GM13976 (cell line): ENCODE measurements at regions not wholly inside any gene's neighbourhood (a gene's known extent, or its start where the extent isn't known, plus 50 kb on each side); places are given as distances from the start of the nearest gene placed in this dataset.

Source experiments
- DNase-seq: peaks from one replicate; pipeline ENCODE4 v3.0.0; 2012; ENCODE audit warnings: low spot score
- in situ Hi-C: fragments of 300-500 bp; cut with MboI; formaldehyde crosslinking; loops from one replicate; pipeline ENCODE4 v1.12.0; 2022; ENCODE audit warnings: low sequenced_read_pairs, mixed read lengths, inconsistent platforms; ENCODE audit not compliant: unreplicated experiment
- TF ChIP-seq, protein P1 (sequence below): IDR thresholded peaks from 2 replicates; pipeline ENCODE4 v1.5.1; 2012; ENCODE audit warnings: borderline replicate concordance, mild to moderate bottlenecking; ENCODE audit not compliant: insufficient read depth; ENCODE audit errors: extremely low read depth, missing control alignments, control extremely low read depth

DNA sequence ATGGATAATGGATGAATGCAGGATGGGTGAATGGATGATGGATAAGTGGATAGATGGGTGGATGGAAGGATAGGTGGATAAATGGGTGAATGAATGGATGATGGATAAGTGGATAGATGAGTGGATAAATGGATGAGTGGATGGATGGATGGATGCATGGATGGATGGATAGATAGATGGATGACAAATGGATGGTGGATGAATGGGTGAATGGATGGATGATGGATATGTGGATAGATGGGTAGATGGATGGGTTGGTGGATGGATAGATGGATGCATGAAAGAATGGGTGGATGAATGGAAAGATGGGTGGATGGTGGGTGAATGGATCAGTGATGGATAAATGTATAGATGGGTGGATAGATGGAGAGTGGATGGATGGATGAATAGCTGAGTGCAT lies 564.8 kb downstream of the MIAT start:
- in situ Hi-C loops: no loop called here
- TF ChIP-seq, protein P1, sequence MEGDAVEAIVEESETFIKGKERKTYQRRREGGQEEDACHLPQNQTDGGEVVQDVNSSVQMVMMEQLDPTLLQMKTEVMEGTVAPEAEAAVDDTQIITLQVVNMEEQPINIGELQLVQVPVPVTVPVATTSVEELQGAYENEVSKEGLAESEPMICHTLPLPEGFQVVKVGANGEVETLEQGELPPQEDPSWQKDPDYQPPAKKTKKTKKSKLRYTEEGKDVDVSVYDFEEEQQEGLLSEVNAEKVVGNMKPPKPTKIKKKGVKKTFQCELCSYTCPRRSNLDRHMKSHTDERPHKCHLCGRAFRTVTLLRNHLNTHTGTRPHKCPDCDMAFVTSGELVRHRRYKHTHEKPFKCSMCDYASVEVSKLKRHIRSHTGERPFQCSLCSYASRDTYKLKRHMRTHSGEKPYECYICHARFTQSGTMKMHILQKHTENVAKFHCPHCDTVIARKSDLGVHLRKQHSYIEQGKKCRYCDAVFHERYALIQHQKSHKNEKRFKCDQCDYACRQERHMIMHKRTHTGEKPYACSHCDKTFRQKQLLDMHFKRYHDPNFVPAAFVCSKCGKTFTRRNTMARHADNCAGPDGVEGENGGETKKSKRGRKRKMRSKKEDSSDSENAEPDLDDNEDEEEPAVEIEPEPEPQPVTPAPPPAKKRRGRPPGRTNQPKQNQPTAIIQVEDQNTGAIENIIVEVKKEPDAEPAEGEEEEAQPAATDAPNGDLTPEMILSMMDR: no peak
- no peak for DNase-seq

DNA sequence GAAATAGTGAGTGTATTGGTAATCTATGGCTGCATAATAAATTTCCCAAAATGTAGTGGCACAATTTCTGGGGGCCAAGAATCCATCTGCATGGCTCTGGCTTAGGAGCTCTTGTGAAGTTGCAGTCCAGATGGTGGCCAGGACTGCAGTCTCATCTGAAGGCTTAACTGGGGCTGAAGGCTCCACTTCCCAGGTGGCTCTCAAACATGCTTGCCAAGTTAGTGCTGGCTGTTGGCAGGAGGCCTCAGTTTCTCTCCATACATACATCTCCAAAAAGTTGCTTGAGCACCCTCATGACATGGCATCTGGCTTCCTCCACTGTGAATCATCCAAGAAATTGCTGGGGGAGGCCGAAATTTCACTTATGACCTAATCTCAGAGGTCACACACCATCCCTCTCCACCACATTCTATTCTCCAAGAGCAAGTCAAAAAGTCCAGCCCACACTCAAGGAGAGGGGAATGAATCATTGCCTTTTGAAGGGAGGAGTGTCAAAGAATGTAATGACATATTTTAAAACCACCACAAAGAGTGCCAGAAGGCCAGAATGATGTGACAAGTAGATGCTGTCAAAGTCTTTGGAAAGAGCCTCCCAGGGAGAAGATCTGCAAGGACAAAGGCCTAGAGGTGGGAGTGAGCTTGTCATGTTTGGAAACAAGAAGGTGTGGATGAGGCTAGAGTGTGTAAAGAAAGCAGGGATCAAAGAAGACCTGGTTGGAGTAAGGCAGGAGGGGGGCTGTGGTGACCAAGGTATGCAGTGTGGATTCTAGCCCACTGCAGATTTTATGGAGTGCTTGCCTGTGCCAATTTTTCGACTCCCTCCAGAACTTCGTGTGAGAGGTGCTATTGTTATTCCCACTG lies 566.2 kb downstream of the MIAT start:
- TF ChIP-seq, protein P1: no peak
- no peak for DNase-seq
- in situ Hi-C loops: no loop called here

DNA sequence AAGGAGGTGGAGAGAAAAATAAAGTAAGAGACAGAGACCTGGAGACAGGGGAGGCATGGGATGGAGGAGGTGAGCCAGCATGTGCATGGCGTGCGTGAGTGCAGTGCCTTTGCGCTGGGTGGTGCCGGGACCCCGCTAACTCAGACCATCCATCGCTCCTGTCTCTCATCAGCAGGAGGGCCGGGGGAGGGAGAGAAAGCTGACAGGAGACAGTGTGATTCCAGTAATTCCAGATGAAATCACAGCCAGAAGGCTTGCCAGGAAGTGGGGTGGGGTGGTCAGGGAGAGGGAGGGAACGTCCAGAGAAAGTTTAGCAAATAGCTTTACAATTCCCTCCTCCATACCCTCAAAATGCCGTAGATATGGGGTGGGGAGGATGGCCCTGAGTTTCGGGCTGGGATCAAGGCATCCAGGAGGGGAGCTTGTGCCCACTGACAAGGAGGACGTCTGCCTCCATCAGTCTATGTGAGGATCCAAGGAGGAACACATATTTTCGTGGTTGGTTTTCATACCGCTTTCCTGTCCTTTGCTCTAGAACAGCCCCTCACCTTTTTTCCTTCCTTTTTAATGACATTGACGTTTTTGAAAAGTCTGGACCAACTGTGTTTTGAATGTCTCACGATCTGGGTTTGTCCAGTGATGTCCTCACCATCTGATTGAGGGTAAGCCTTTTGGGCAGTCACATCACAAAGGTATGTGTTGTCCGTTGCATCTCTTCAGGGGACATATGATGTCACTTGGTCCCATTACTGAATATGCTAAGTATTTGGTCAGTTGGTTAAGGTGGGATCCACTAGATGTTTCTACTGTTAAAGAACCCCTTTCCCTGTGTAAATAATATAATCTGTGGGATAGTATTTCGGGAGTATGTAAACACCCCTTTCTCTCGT lies 567.3 kb downstream of the MIAT start:
- DNase-seq: no peak
- TF ChIP-seq, protein P1: no peak
- in situ Hi-C loops: no loop called here

DNA sequence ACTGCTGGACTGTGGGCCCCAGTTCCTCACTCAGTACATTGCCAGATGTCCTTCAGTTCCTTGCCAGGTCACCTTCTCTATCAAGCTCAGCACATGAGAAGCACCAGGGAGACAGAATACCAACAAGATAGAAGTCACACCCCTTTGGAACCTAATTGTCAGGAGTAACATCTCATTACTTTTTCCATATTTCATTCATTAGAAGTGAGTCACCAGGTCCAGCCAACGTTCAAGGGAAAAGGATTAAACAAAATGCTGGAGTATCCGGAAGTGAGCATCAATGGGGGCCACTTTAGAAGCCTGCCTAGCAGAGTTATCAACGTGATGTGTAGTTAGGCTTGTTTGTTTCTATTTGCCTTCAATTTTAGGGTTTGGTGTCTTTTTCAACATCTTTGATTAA lies 569.3 kb downstream of the MIAT start:
- TF ChIP-seq, protein P1: no peak
- no peak for DNase-seq
- in situ Hi-C loops: no loop called here

DNA sequence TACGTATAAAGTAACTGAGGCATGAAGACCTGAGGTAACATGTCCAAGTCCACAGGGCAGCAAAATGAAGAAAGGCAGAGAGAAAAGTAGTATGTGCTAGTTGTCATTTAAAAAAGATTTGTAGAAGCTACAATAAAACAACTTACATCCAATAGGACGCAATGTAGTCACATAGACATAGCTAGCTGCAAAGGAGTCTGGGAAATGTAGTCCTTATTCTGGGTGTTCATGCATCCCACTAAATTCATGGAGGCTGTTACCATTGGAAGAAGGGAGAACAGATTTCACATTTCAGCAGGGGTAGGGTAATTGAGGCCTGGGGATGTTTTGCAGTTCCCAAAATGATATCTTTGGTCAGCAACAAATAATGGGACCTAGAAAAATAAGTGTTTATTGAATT lies 571.4 kb downstream of the MIAT start:
- TF ChIP-seq, protein P1: no peak
- no peak for DNase-seq
- in situ Hi-C loops: no loop called here

DNA sequence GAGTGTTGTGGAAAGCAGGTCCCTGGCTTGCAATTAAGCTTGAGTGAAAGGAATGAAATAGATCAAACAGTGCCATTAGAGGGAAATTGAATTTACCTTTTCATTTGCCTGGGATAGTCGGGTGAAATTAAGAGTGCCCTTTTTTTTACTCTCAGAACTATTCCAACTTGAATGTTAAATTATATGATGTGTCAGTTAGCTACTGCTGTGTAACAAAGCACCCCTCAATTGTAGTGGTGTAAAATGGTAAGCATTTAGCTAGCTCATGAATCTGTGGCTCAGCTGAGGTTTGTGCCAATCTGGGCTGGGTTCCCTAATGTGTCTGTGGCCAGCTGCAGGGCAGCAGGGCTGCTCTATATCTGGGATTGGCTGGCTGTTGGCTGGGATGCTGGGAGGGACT lies 571.4 kb downstream of the MN1 start:
- in situ Hi-C loops: no loop called here
- no peak for DNase-seq
- TF ChIP-seq, protein P1: no peak
